ENCODE measurements at regions not wholly inside any gene's neighbourhood (a gene's known extent, or its start where the extent isn't known, plus 50 kb on each side); places are given as distances from the start of the nearest gene placed in this dataset.

GRCh38 chr13:31476266-31476665 is 263.1 kb upstream of the RXFP2 start:
- TF ChIP-seq CTCF (IDR thresholded peaks at IDR 0.05): no peak
- no peak for TF ChIP-seq POLR2A (IDR thresholded peaks at IDR 0.05)
